Breast epithelium (tissue), 4 donors: ENCODE measurements at regions not wholly inside any gene's neighbourhood (a gene's known extent, or its start where the extent isn't known, plus 50 kb on each side); places are given as distances from the start of the nearest gene placed in this dataset.

Source experiments
- DNase-seq, 2 donors: peaks; one replicate each; pipeline ENCODE4 v3.0.0-alpha.2; 2019; ENCODE audit warnings: low spot score in 2 of 2
- H3K27ac ChIP-seq, 2 donors: fragments of 200-600 bp; sonication (generic) in 1 of 2; one replicate each; pipeline ENCODE4 v1.5.1; 2016 to 2019; ENCODE audit warnings: mild to moderate bottlenecking in 1 of 2
- H3K27me3 ChIP-seq, 2 donors: fragments of 200-600 bp; sonication (generic) in 1 of 2; one replicate each; pipeline versions ENCODE4 v1.5.1 to v1.6.0; 2017 to 2019; ENCODE audit warnings: control low read depth in 1 of 2, mild to moderate bottlenecking in 1 of 2
- H3K36me3 ChIP-seq: fragments of 200-600 bp; one replicate; pipeline ENCODE4 v1.5.1; 2019
- H3K4me1 ChIP-seq, 2 donors: fragments of 200-600 bp; sonication (generic); one replicate each; pipeline ENCODE4 v1.5.1; 2016 to 2019; ENCODE audit warnings: control low read depth in 1 of 2
- H3K4me3 ChIP-seq, 3 donors: fragments of 200-600 bp; sonication (generic); 1 replicate in 2 of 3; 2 replicates in 1 of 3; pipeline ENCODE4 v1.5.1; 2016 to 2019; ENCODE audit warnings: mild to moderate bottlenecking in 3 of 3, moderate library complexity in 2 of 3
- H3K9me3 ChIP-seq, 2 donors: fragments of 200-600 bp; sonication (generic) in 1 of 2; one replicate each; pipeline ENCODE4 v1.5.1; 2016 to 2019; ENCODE audit warnings: control low read depth in 1 of 2
- CTCF ChIP-seq, 3 donors: fragments of 450-650 bp; IDR thresholded peaks; one replicate each; pipeline ENCODE4 v1.5.1; 2016 to 2017; ENCODE audit warnings: antibody characterized with exemption in 3 of 3, mild to moderate bottlenecking in 3 of 3, moderate library complexity in 3 of 3
- POLR2A ChIP-seq: fragments of 450-650 bp; IDR thresholded peaks from one replicate; pipeline ENCODE4 v1.6.1; 2016; ENCODE audit warnings: antibody characterized with exemption, mild to moderate bottlenecking, moderate library complexity
- POLR2AphosphoS5 ChIP-seq, 3 donors: sonication (generic); formaldehyde crosslinking; IDR thresholded peaks; one replicate each; pipeline ENCODE4 v1.6.1; 2017; ENCODE audit warnings: antibody characterized with exemption in 3 of 3
- intact Hi-C: fragments of 100-400 bp; cut with DNase I; formaldehyde crosslinking; loops from one replicate; pipeline ENCODE4 v1.15.1; 2023; ENCODE audit warnings: low total_unique reads

GRCh38 chr5:96533371-96533770 lies 100.3 kb upstream of the PCSK1 start:
- no peaks in the 10 kb centered on the region for H3K27me3 ChIP-seq
- TF ChIP-seq POLR2A (no peak), CTCF (IDR thresholded peaks at IDR 0.05) (no peak), POLR2AphosphoS5 (IDR thresholded peaks at IDR 0.05) (no peak)
- H3K4me3 ChIP-seq, result no peak overlapping the region
- H3K36me3 ChIP-seq, result no peaks in the 10 kb centered on the region
- intact Hi-C loops, result no loop called here
- no peaks in the 10 kb centered on the region for H3K4me1 ChIP-seq
- no peaks in the 10 kb centered on the region for H3K9me3 ChIP-seq
- H3K27ac ChIP-seq, result no peak overlapping the region
- no peak for DNase-seq

- TF ChIP-seq CTCF (IDR thresholded peaks at IDR 0.05), result no peak
- no peaks in the 10 kb centered on the region for H3K4me1 ChIP-seq
- no peaks in the 10 kb centered on the region for H3K27me3 ChIP-seq
These were observed 104.3 kb upstream of the PCSK1 start for GRCh38 chr5:96537386-96537785.

GRCh38 chr5:96538808-96539250 lies 105.8 kb upstream of the PCSK1 start:
- intact Hi-C loops, result no loop called here
- no peaks in the 10 kb centered on the region for H3K36me3 ChIP-seq
- no peak for DNase-seq
- no peaks in the 10 kb centered on the region for H3K9me3 ChIP-seq
- H3K27ac ChIP-seq, result no peak overlapping the region
- no peaks in the 10 kb centered on the region for H3K27me3 ChIP-seq
- no peaks in the 10 kb centered on the region for H3K4me1 ChIP-seq
- TF ChIP-seq POLR2A (no peak), POLR2AphosphoS5 (IDR thresholded peaks at IDR 0.05) (no peak), CTCF (IDR thresholded peaks at IDR 0.05) (no peak)
- no peak overlapping the region for H3K4me3 ChIP-seq

More at GRCh38 chr5:96537386-96537785, 104.3 kb upstream of the PCSK1 start:
- DNase-seq, result no peak
- intact Hi-C loops, result no loop called here
- Histone ChIP-seq H3K27ac (no peak overlapping the region), H3K9me3 (no peaks in the 10 kb centered on the region), H3K36me3 (no peaks in the 10 kb centered on the region), H3K4me3 (no peak overlapping the region)

- H3K27me3 ChIP-seq, result no peaks in the 10 kb centered on the region
- no peak for TF ChIP-seq POLR2AphosphoS5 (IDR thresholded peaks at IDR 0.05)
- TF ChIP-seq CTCF (IDR thresholded peaks at IDR 0.05), result no peak
- no peak for TF ChIP-seq POLR2A
- no peak overlapping the region for H3K27ac ChIP-seq
- no peak for DNase-seq
- H3K4me3 ChIP-seq, result no peak overlapping the region
- H3K36me3 ChIP-seq, result no peaks in the 10 kb centered on the region
- H3K4me1 ChIP-seq, result no peaks in the 10 kb centered on the region
- H3K9me3 ChIP-seq, result no peaks in the 10 kb centered on the region
- intact Hi-C loops, result loop anchor here (5.0 kb wide), 1 partner anchor 384 kb away; no protein-coding TSS in a partner anchor
These were observed 113.1 kb upstream of the PCSK1 start for GRCh38 chr5:96546120-96546519.

GRCh38 chr5:96547486-96547885 lies 114.4 kb upstream of the PCSK1 start:
- intact Hi-C loops, result loop anchor here (5.0 kb wide), 1 partner anchor 385 kb away; no protein-coding TSS in a partner anchor
- H3K36me3 ChIP-seq, result no peaks in the 10 kb centered on the region
- no peaks in the 10 kb centered on the region for H3K27me3 ChIP-seq
- no peak overlapping the region for H3K4me3 ChIP-seq
- no peaks in the 10 kb centered on the region for H3K4me1 ChIP-seq
- H3K9me3 ChIP-seq, result no peaks in the 10 kb centered on the region
- no peak for TF ChIP-seq POLR2A
- no peak for TF ChIP-seq POLR2AphosphoS5 (IDR thresholded peaks at IDR 0.05)
- no peak for TF ChIP-seq CTCF (IDR thresholded peaks at IDR 0.05)
- H3K27ac ChIP-seq, result no peak overlapping the region
- DNase-seq, result no peak
